HUES64 (cell line): ENCODE measurements at regions not wholly inside any gene's neighbourhood (a gene's known extent, or its start where the extent isn't known, plus 50 kb on each side); places are given as distances from the start of the nearest gene placed in this dataset.

Source experiments
- H3K27ac ChIP-seq: 2 replicates; pipeline ENCODE4 v1.7.0; 2013; ENCODE audit warnings: low read depth, low read length, inconsistent platforms
- H3K27me3 ChIP-seq: 2 replicates; pipeline ENCODE4 v1.6.1; 2013; ENCODE audit warnings: mild to moderate bottlenecking, low read length; ENCODE audit not compliant: insufficient read depth
- H3K36me3 ChIP-seq: 2 replicates; pipeline ENCODE4 v1.6.1; 2013; ENCODE audit warnings: mild to moderate bottlenecking, low read length; ENCODE audit not compliant: insufficient read depth
- H3K4me1 ChIP-seq: 2 replicates; pipeline ENCODE4 v1.6.1; 2013; ENCODE audit warnings: mild to moderate bottlenecking, low read length, moderate library complexity; ENCODE audit not compliant: insufficient read depth
- H3K4me3 ChIP-seq: 2 replicates; pipeline ENCODE4 v1.5.1; 2013; ENCODE audit warnings: mild to moderate bottlenecking, low read length, moderate library complexity
- H3K9ac ChIP-seq: 2 replicates; pipeline ENCODE4 v1.6.1; 2013; ENCODE audit warnings: mild to moderate bottlenecking, low read depth, low read length
- H3K9me3 ChIP-seq: 2 replicates; pipeline ENCODE4 v1.6.1; 2013; ENCODE audit warnings: low read depth, low read length; ENCODE audit not compliant: insufficient read depth
- WGBS: fragments of 150-250, 120-280 bp; methylation state at CpG from one replicate; pipeline ENCODE4 v1.1.7; 2013; ENCODE audit warnings: missing lambda C conversion rate; 5-methylcytosine and 5-hydroxymethylcytosine counted together

DNA sequence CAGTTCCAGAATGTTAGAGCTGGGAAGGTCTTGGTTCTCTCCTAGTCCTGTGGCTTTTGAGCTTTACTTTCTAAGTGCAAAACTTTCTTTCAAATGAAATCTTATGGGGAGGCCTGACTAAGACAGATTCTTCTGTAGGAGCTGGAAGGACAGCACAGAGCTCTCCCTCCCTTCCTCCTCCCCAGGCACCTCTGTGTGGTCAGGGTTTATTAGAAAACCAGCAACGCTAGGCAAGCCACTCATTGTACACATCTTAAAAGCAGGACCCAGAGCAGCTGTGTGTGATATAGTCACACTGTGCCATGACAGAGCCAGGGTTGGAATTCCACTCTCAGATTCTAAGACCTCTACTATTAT lies 241.1 kb upstream of the RAB4A start:
- peaks cover 47% of the 10 kb centered on the region for H3K4me1 ChIP-seq
- H3K9me3 ChIP-seq: no peaks in the 10 kb centered on the region
- no peak overlapping the region for H3K4me3 ChIP-seq
- H3K36me3 ChIP-seq: no peaks in the 10 kb centered on the region
- H3K27me3 ChIP-seq: no peaks in the 10 kb centered on the region
- no peak overlapping the region for H3K9ac ChIP-seq
- WGBS: 92% methylated on average over 1 of the region's 1 CpG
- H3K27ac ChIP-seq: no peak overlapping the region

GRCh38 chr1:229030630-229031029 lies 240.3 kb upstream of the RAB4A start:
- H3K36me3 ChIP-seq: no peaks in the 10 kb centered on the region
- H3K9ac ChIP-seq: no peak overlapping the region
- H3K9me3 ChIP-seq: no peaks in the 10 kb centered on the region
- 80% methylated on average over 3 of the region's 3 CpGs for WGBS
- H3K4me3 ChIP-seq: no peak overlapping the region
- H3K27me3 ChIP-seq: no peaks in the 10 kb centered on the region
- peaks cover 41% of the 10 kb centered on the region for H3K4me1 ChIP-seq
- H3K27ac ChIP-seq: no peak overlapping the region

DNA sequence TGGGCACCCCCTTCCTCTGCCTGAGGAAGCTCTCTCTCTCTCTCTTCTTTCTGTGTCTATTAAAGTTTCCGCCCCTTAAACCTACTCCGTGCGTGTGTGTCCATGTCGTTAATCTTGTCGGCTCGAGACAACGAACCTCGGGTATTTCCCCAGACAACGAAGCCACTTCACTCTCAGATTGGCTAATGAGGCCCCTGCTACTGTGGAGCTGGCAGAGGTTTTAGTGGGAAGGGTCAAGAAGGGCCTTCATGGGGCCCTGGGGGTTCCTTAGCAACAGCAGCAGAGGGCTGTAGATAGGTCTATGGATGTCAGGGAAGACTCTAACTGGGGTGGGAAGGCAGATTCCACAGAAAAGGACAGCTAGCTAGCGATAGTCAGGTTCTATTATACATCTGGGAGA lies 239.8 kb upstream of the RAB4A start:
- Histone ChIP-seq H3K27ac (no peak overlapping the region), H3K36me3 (no peaks in the 10 kb centered on the region), H3K9me3 (no peaks in the 10 kb centered on the region), H3K9ac (no peak overlapping the region), H3K4me1 (peaks cover 37% of the 10 kb centered on the region), H3K27me3 (no peaks in the 10 kb centered on the region), H3K4me3 (no peak overlapping the region)
- WGBS: 82% methylated on average over 10 of the region's 10 CpGs

GRCh38 chr1:229031481-229032341 lies 239.2 kb upstream of the RAB4A start:
- 91% methylated on average over 12 of the region's 12 CpGs for WGBS
- no peak overlapping the region for H3K9ac ChIP-seq
- no peaks in the 10 kb centered on the region for H3K27me3 ChIP-seq
- H3K4me3 ChIP-seq: no peak overlapping the region
- H3K36me3 ChIP-seq: no peaks in the 10 kb centered on the region
- H3K4me1 ChIP-seq: peaks cover 31% of the 10 kb centered on the region
- H3K27ac ChIP-seq: no peak overlapping the region
- no peaks in the 10 kb centered on the region for H3K9me3 ChIP-seq

- no peaks in the 10 kb centered on the region for H3K36me3 ChIP-seq
- H3K4me3 ChIP-seq: no peak overlapping the region
- peaks cover 25% of the 10 kb centered on the region for H3K4me1 ChIP-seq
- WGBS: 78% methylated on average over 1 of the region's 1 CpG
- H3K27me3 ChIP-seq: no peaks in the 10 kb centered on the region
- no peak overlapping the region for H3K9ac ChIP-seq
- no peak overlapping the region for H3K27ac ChIP-seq
- no peaks in the 10 kb centered on the region for H3K9me3 ChIP-seq
These were observed 238.5 kb upstream of the RAB4A start for GRCh38 chr1:229032375-229032774.

DNA sequence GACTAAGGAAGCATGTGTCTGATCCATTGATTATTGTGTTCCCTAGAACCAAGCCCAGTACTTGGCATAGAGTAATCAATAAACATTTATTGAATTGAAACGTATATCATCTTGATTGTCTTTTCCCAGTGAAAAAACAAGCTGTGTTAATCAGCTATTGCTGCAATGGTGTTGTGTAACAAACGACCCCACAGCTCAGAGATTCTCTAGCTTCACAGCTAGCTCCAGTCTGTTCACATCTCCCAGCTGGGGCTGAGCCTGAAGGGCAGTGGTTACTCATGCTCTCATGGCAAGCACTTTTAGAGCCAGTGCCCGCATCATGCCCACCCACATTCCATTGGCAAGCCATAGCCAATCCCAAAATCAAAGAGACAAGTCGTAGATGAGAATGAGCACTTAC lies 237.4 kb upstream of the RAB4A start:
- Histone ChIP-seq H3K9me3 (no peaks in the 10 kb centered on the region), H3K9ac (no peak overlapping the region), H3K27ac (no peak overlapping the region), H3K27me3 (no peaks in the 10 kb centered on the region), H3K4me1 (peaks cover 19% of the 10 kb centered on the region), H3K4me3 (no peak overlapping the region), H3K36me3 (no peaks in the 10 kb centered on the region)
- 82% methylated on average over 4 of the region's 4 CpGs for WGBS

DNA sequence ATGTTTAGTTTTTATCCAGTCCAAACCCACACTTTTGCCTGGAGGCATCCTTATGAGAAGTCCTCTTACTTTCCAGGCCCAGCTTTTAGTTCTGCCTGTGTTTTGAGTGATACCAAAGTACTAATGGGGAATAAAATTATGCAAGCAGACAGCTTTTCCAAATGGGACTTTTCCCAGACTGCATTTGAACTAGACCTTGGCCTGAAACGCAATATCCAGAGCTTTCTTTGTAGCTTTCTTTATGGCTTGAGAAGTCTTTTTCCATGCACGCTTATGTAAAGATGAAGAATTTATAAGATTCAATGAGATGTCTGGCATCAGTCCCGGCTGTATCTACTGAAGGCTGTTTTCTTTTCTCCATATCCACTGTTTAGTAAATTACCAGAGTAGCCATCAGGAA lies 236.6 kb upstream of the RAB4A start:
- H3K4me1 ChIP-seq: peaks cover 10% of the 10 kb centered on the region
- no peaks in the 10 kb centered on the region for H3K36me3 ChIP-seq
- no peak overlapping the region for H3K4me3 ChIP-seq
- H3K9me3 ChIP-seq: no peaks in the 10 kb centered on the region
- WGBS: 99% methylated on average over 2 of the region's 3 CpGs
- H3K27me3 ChIP-seq: no peaks in the 10 kb centered on the region
- no peak overlapping the region for H3K9ac ChIP-seq
- no peak overlapping the region for H3K27ac ChIP-seq

DNA sequence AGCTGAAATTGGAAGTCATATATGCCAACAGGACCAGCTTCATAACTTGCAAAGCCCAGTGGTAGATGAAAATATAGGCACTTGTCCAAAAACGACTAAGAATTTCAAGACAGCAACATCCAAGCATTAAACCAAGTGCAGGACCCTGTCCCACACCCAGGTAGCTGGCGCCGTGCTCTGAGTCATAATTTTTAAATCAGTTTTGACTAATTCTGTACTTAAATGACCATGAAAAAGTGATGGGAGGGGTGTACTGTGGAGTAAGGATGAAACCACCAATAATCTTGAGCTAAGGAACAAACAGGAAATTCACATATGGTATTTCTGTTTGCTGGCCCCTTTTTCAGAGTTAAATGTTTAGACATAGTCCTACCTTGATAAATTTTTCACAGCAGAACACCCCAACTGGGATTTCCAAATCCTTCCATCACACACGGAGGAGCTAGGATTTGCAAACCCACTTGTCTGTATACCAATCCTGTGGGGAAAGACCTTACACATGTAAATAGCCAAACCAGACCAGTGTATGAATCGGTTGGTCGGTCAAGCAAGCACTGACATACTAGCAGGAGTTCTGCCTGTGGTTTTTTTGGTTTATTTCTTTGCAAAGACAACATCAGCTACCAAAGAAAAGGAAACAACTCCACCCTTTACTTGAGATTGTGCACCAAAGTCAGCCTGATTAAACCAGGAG lies 235.7 kb upstream of the RAB4A start:
- H3K27me3 ChIP-seq: no peaks in the 10 kb centered on the region
- H3K4me3 ChIP-seq: no peak overlapping the region
- no peak overlapping the region for H3K9ac ChIP-seq
- peaks cover 5% of the 10 kb centered on the region for H3K4me1 ChIP-seq
- H3K27ac ChIP-seq: no peak overlapping the region
- H3K36me3 ChIP-seq: no peaks in the 10 kb centered on the region
- WGBS: 94% methylated on average over 6 of the region's 6 CpGs
- no peaks in the 10 kb centered on the region for H3K9me3 ChIP-seq

- H3K9me3 ChIP-seq: no peaks in the 10 kb centered on the region
- no peaks in the 10 kb centered on the region for H3K36me3 ChIP-seq
- 84% methylated on average over 2 of the region's 2 CpGs for WGBS
- H3K9ac ChIP-seq: no peak overlapping the region
- H3K4me3 ChIP-seq: no peak overlapping the region
- peaks cover 5% of the 10 kb centered on the region for H3K4me1 ChIP-seq
- H3K27me3 ChIP-seq: no peaks in the 10 kb centered on the region
- H3K27ac ChIP-seq: no peak overlapping the region
These were observed 235.2 kb upstream of the RAB4A start for GRCh38 chr1:229035748-229036082.

DNA sequence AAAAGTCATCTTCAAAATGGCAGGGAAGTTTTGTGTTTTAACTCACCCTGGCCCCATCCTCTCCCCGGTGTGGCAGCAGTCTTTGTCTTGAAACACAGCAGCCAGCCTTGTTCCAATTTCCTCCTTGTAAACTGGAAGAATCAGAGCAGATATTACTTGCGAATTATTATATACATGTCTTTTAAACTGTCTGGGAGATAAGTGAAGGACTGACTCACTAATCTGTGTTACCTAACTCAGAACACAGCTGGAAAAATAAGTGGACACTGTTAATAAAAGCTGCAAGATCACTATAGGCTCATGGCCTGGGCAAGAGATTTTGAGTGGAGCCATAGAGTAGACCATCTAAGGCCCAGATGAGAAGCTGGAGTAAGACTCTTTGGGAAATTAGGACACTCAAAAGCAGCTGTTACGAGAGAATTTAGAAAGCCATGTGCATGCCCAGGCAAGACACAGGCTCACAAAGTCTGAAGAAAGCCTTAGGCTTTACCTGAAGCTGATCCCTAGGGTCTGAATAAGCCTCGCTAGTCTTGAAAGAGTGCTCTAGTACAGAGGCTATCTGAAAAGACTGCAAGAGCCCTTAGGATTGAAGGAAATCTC lies 233.0 kb upstream of the RAB4A start:
- H3K9ac ChIP-seq: no peak overlapping the region
- no peaks in the 10 kb centered on the region for H3K4me1 ChIP-seq
- no peaks in the 10 kb centered on the region for H3K36me3 ChIP-seq
- 86% methylated on average over 3 of the region's 4 CpGs for WGBS
- H3K27me3 ChIP-seq: no peaks in the 10 kb centered on the region
- H3K4me3 ChIP-seq: no peak overlapping the region
- no peaks in the 10 kb centered on the region for H3K9me3 ChIP-seq
- no peak overlapping the region for H3K27ac ChIP-seq

DNA sequence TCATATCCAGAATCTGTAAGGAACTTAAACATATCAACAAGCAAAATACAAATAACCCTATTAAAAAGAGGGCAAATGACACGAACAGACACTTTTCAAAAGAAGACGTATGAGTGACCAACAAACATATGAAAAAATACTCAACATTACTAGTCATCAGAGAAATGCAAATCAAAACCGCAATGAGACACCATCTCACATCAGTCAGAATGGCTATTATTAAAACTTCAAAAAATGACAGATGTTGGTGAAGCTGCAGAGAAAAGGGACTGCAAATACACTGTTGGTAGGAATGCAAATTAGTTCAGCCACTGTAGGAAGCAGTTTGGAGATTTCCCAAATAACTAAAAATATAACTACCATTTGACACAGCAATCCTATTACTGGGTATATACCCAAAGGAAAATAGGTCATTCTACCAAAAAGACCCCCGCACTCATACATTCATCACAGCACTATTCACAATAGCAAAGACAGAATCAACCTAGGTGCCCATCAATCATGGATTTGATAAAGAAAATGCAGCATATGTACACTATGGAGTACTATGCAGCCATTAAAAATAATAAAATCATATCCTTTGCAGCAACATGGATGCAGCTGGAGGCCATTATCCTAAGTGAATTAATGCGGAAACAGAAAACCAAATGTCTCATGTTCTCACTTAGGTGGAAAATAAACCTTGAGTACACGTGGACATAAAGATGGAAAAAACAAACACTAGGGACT lies 230.1 kb upstream of the RAB4A start:
- H3K27ac ChIP-seq: no peak overlapping the region
- H3K4me3 ChIP-seq: no peak overlapping the region
- no peak overlapping the region for H3K9ac ChIP-seq
- no peaks in the 10 kb centered on the region for H3K9me3 ChIP-seq
- H3K36me3 ChIP-seq: no peaks in the 10 kb centered on the region
- no peaks in the 10 kb centered on the region for H3K4me1 ChIP-seq
- H3K27me3 ChIP-seq: 0 out of 2 replicates have a peak, but pooled peaks cover under 1% of the 10 kb centered on the region
- WGBS: 91% methylated on average over 6 of the region's 6 CpGs
